ENCODE measurements at regions not wholly inside any gene's neighbourhood (a gene's known extent, or its start where the extent isn't known, plus 50 kb on each side); places are given as distances from the start of the nearest gene placed in this dataset.
"Not testable (repeated sequence)": the region's sequence is repeated elsewhere in the genome, so short reads cannot be mapped to it uniquely, and the experiment has no call there.

DNA sequence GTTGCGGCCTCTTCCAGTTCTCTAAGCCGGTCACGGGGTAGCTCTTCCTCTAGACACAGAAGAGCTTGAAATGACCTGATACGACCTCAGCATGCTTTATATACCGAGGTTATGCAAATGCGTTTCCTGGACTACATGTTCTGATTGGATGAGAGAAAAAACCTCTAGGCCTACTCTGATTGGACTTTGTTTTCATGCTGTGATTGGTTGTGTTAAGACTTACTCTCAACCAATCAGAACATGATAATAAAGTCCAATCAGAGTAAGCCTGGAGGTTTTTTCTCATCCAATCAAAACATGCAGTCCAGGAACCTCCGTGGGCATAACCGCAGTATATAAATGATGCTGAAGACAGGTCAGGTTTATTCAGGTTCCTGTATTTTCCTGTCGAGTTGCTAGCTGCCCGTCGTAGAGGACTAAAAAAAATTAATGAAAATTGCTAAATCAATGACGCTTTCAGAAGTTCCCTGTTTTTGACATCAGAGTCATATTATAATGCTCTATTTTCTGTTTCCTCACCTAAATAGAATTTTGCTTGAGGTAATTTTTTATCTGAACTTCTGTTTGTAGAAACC, 177.4 kb downstream of the POTEB3 start:
- DNase-seq (ENCODE audit: insufficient read length, low spot score) (no peak), FAIRE-seq (no peak)

DNA sequence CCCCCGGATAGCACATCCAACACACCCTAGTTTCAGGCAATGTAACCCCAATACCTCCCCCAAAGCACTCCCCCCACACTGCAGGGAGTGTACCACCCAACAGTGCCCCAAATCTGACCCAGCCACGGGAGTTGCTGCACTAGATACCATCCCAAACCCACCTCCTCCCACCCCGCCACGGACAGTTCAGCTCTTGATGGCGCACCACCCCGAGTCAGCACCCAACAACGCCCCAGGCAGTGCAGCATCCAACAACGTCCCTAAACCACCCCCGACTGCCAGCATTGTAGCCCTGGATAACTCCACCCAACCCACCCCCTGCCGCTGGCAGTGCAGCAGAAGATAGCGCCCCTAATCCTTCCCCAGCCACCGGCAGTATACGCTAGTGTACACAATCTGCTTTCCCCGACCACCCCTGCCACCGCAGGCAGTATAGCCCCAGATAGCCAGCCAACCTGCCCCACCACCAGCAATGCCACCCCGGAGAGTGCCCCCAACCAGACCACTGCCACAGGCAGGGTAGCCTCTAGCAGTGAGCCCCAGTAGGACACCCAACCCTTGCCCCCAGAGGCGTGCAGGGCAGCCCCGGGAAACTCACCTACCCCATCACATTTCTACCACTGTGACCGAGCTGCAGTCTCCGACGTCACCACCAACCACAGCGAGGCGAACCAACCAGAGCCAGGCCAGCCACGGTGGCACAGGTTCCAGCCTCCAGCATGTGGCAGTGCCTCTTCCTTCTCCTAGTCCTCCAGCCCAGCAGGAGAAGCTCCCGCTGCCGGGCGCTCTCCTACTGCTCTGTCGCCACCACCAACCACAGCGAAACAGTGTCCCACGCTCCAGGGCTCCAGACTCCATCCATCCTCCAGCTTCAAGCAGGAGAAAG, 178.1 kb downstream of the POTEB3 start:
- FAIRE-seq, result no peak
- no peak for DNase-seq (ENCODE audit: insufficient read length, low spot score)

DNA sequence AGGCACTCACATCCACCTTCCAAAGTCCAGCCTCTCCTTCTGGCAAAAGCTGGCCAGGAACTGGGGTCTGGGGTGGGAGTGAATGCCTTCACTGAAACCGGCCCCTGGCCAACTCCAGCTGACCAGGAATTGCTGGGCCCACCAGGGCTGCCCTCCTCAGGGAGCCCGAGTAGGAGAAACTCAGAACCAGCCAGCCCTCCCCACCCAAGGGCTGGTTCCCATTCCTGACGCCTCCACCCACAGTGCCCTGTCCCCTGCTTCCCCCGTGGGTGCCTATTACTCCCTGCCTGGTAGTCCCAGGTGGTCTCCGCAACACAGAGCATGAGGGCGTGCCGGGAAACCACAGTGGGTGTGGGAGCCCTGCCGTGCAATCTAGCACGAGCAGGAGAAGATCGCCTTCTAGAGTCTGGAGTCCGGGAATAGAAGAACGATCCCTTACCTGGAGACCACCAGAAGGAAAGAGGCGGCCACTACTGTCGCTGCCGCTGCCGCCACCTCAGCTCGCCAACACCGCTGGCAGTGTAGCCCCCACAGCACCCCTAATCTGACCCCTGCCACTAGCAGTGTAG, 178.8 kb downstream of the POTEB3 start:
- FAIRE-seq, result no peak
- DNase-seq (ENCODE audit: insufficient read length, low spot score), result no peak

- no peak for DNase-seq (ENCODE audit: insufficient read length, low spot score)
Measured at GRCh38 chr15:21260966-21261395, 179.3 kb downstream of the POTEB3 start.

DNA sequence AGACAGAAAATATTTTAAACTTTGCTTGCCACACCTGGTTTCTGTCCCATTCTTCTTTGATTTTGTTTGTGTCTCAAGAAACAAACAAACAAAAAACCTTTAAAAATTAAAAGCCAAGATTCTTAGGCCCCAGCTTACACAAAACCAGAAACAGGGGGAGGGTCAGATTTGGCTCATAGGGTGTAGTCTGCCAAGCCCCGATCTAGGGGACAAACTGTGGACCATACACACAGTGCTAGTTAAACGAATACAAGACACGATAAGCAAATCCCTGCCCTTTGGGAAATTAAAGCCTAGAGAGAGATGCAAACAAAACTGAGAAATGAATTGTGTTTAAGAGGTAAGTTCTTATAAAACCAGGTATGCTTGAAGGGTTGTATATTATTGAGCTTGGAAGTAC, 181.7 kb downstream of the POTEB3 start:
- not testable (repeated sequence) for DNase-seq (ENCODE audit: insufficient read length, low spot score)
- FAIRE-seq, result peak; percentile 8

More at GRCh38 chr15:21260966-21261395, 179.3 kb downstream of the POTEB3 start:
- FAIRE-seq, result no peak

- not testable (repeated sequence) for DNase-seq (ENCODE audit: insufficient read length, low spot score)
- FAIRE-seq, result peak; percentile 37
Measured at GRCh38 chr15:21249508-21250019, 190.7 kb downstream of the POTEB3 start.
